22Rv1 (cell line): ENCODE measurements at regions not wholly inside any gene's neighbourhood (a gene's known extent, or its start where the extent isn't known, plus 50 kb on each side); places are given as distances from the start of the nearest gene placed in this dataset.

ENCODE experiments used
- H3K27ac ChIP-seq: fragments of 450-650 bp; 2 replicates; pipeline ENCODE4 v1.5.1; 2017
- CTCF ChIP-seq: fragments of 450-650 bp; IDR thresholded peaks from 2 replicates; pipeline ENCODE4 v1.5.1; 2017; ENCODE audit warnings: mild to moderate bottlenecking
- ZFX ChIP-seq: fragments of 450-650 bp; IDR thresholded peaks from 2 replicates; pipeline ENCODE4 v1.6.1; 2017; ENCODE audit warnings: antibody characterized with exemption, borderline replicate concordance

GRCh38 chr9:86406366-86406765, 52.2 kb upstream of the TUT7 start:
- peak overlapping the region; percentile 72 for H3K27ac ChIP-seq
- no peak for TF ChIP-seq CTCF
- no peak for TF ChIP-seq ZFX

- H3K27ac ChIP-seq: peak overlapping the region; percentile 72
These were observed 51.7 kb upstream of the TUT7 start for GRCh38 chr9:86405926-86406325.

GRCh38 chr9:86405086-86405491, 50.9 kb upstream of the TUT7 start:
- H3K27ac ChIP-seq: peak overlapping the region; percentile 72

More at GRCh38 chr9:86405926-86406325, 51.7 kb upstream of the TUT7 start:
- no peak for TF ChIP-seq CTCF
- no peak for TF ChIP-seq ZFX

More at GRCh38 chr9:86405086-86405491, 50.9 kb upstream of the TUT7 start:
- TF ChIP-seq CTCF: no peak
- no peak for TF ChIP-seq ZFX
